OCI-LY7 (cell line): ENCODE measurements at regions not wholly inside any gene's neighbourhood (a gene's known extent, or its start where the extent isn't known, plus 50 kb on each side); places are given as distances from the start of the nearest gene placed in this dataset.

Source experiments
- CTCF ChIP-seq: fragments of 200-600 bp; sonication (generic); conservative IDR thresholded peaks from 2 replicates; pipeline ENCODE4 v1.5.1; 2014; ENCODE audit warnings: mild to moderate bottlenecking, antibody characterized with exemption, low read length, moderate library complexity, mixed read lengths
- EZH2phosphoT487 ChIP-seq: fragments of 200-600 bp; sonication (generic); IDR thresholded peaks from 2 replicates; pipeline ENCODE4 v1.6.1; 2018; ENCODE audit warnings: low read depth, borderline replicate concordance, mild to moderate bottlenecking, mixed run types, antibody characterized with exemption, low read length, moderate library complexity, mixed read lengths

- no peak for TF ChIP-seq CTCF
- no peak for TF ChIP-seq EZH2phosphoT487
Observed at GRCh38 chr6:3996349-3996748, 82.6 kb downstream of the FAM217A start.
